Tibial nerve (tissue), 4 donors: ENCODE measurements at regions not wholly inside any gene's neighbourhood (a gene's known extent, or its start where the extent isn't known, plus 50 kb on each side); places are given as distances from the start of the nearest gene placed in this dataset.

Experiments used
- CTCF ChIP-seq, 5 experiments: fragments of 200-600 bp in 3 of 5; fragments of 450-650 bp in 2 of 5; sonication (generic) in 3 of 5; IDR thresholded peaks; one replicate each; pipeline ENCODE4 v1.5.1; 2016 to 2019; ENCODE audit warnings: antibody characterized with exemption in 5 of 5, mild to moderate bottlenecking in 3 of 5, moderate library complexity in 2 of 5
- EP300 ChIP-seq, 2 donors: sonication (generic); formaldehyde crosslinking; IDR thresholded peaks; one replicate each; pipeline ENCODE4 v1.6.1; 2017; ENCODE audit warnings: antibody characterized with exemption in 2 of 2, mild to moderate bottlenecking in 1 of 2
- POLR2A ChIP-seq, 2 donors: fragments of 450-650 bp; IDR thresholded peaks; one replicate each; pipeline ENCODE4 v1.6.1; 2017; ENCODE audit warnings: antibody characterized with exemption in 2 of 2, mild to moderate bottlenecking in 2 of 2, moderate library complexity in 2 of 2

- TF ChIP-seq CTCF (IDR thresholded peaks at IDR 0.05) (no peak), EP300 (IDR thresholded peaks at IDR 0.05) (no peak), POLR2A (IDR thresholded peaks at IDR 0.05) (no peak)
Measured at GRCh38 chr14:61636779-61637178, 58.5 kb upstream of the HIF1A start.
